ENCODE measurements at regions not wholly inside any gene's neighbourhood (a gene's known extent, or its start where the extent isn't known, plus 50 kb on each side); places are given as distances from the start of the nearest gene placed in this dataset.
A peak's percentile ranks its signal among the peaks of the same experiment; 100 is the strongest.

DNA sequence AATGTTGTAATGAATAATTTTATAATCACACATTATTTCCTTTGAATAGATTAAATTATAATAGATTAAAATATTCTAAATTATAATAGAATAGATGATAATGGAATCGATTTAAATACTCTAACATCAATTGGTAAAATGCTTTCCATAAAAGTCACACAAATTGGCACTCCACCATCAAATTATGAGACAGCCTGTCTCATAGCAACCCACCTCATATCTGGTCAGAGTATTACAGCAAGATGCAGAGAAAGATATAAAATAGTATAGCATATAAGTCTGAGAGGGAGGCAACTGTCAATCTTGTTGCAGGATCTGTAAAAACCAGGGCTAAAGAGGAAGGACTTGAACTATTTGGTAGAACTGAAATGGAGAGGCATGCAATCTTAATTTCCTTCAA is 98.4 kb upstream of the NCKAP5 start:
- Histone ChIP-seq H3K9ac (ENCODE audit: low read length in 2 of 2) (no peak overlapping the region), H3K27me3 (ENCODE audit: control insufficient read depth in 1 of 2, insufficient read depth in 2 of 2, low read length in 2 of 2) (no peaks in the 10 kb centered on the region), H3K4me3 (ENCODE audit: low read length in 2 of 2) (no peak overlapping the region), H3K27ac (ENCODE audit: low read length) (no peak overlapping the region), H3K4me1 (ENCODE audit: control insufficient read depth, insufficient read depth, low read length) (no peaks in the 10 kb centered on the region), H3K36me3 (ENCODE audit: control insufficient read depth in 2 of 2, insufficient read depth in 2 of 2, low read length in 2 of 2) (no peaks in the 10 kb centered on the region), H3K9me3 (ENCODE audit: control insufficient read depth in 2 of 2, low read length in 2 of 2) (peaks cover 2 to 3% of the 10 kb centered on the region in 2 donors)

DNA sequence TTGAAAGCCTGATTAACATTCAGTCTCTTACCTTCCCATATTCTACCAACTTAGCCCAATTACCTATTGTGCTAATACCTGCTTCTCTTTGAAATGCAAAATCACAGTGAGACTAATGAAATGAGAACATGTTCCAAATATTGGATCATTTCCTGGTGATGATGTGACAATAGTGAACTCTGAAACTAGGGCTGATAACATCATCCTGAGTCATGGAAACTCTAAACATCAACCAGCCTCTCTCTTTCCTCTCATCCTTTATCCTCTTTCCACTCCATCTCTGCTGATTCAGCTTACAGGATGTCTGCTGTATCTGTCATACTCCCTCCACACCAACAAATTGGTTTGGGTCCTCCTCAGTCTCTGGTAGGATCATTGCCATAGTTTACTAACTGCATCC is 98.8 kb upstream of the NCKAP5 start:
- H3K4me3 ChIP-seq (ENCODE audit: low read length in 2 of 2) = no peak overlapping the region
- no peak overlapping the region for H3K9ac ChIP-seq (ENCODE audit: low read length in 2 of 2)
- no peak overlapping the region for H3K27ac ChIP-seq (ENCODE audit: low read length)
- peaks cover 2 to 3% of the 10 kb centered on the region in 2 donors for H3K9me3 ChIP-seq (ENCODE audit: control insufficient read depth in 2 of 2, low read length in 2 of 2)
- no peaks in the 10 kb centered on the region for H3K4me1 ChIP-seq (ENCODE audit: control insufficient read depth, insufficient read depth, low read length)
- no peaks in the 10 kb centered on the region for H3K36me3 ChIP-seq (ENCODE audit: control insufficient read depth in 2 of 2, insufficient read depth in 2 of 2, low read length in 2 of 2)
- no peaks in the 10 kb centered on the region for H3K27me3 ChIP-seq (ENCODE audit: control insufficient read depth in 1 of 2, insufficient read depth in 2 of 2, low read length in 2 of 2)

- Histone ChIP-seq H3K27ac (ENCODE audit: low read length) (no peak overlapping the region), H3K27me3 (ENCODE audit: control insufficient read depth in 1 of 2, insufficient read depth in 2 of 2, low read length in 2 of 2) (no peaks in the 10 kb centered on the region), H3K4me3 (ENCODE audit: low read length in 2 of 2) (no peak overlapping the region), H3K4me1 (ENCODE audit: control insufficient read depth, insufficient read depth, low read length) (no peaks in the 10 kb centered on the region), H3K9ac (ENCODE audit: low read length in 2 of 2) (no peak overlapping the region), H3K36me3 (ENCODE audit: control insufficient read depth in 2 of 2, insufficient read depth in 2 of 2, low read length in 2 of 2) (no peaks in the 10 kb centered on the region), H3K9me3 (ENCODE audit: control insufficient read depth in 2 of 2, low read length in 2 of 2) (peaks cover 2 to 3% of the 10 kb centered on the region in 2 donors)
Observed at GRCh38 chr2:133667968-133668367, 99.7 kb upstream of the NCKAP5 start.

DNA sequence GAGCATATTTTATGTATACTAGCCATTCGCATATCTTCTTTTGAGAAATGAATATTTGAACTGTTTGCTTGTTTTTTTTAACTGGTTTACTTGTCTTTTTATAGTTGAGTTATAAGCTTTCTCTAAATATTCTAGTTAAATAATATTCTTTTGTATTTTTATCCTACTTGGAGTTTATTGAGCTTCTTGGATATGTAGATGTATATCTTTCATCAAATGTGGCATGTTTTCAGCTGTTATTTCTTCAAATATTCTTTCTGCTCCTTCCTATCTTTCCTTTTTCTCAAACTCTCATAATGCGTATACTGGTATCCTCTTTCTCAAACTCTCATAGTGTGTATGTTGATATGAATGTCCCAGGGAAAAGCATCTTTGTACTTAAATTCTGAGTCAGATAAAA is 100.3 kb upstream of the NCKAP5 start:
- Histone ChIP-seq H3K4me1 (ENCODE audit: control insufficient read depth, insufficient read depth, low read length) (peaks cover 5% of the 10 kb centered on the region), H3K36me3 (ENCODE audit: control insufficient read depth in 2 of 2, insufficient read depth in 2 of 2, low read length in 2 of 2) (no peaks in the 10 kb centered on the region), H3K9me3 (ENCODE audit: control insufficient read depth in 2 of 2, low read length in 2 of 2) (peaks cover 2 to 3% of the 10 kb centered on the region in 2 donors), H3K4me3 (ENCODE audit: low read length in 2 of 2) (no peak overlapping the region), H3K27me3 (ENCODE audit: control insufficient read depth in 1 of 2, insufficient read depth in 2 of 2, low read length in 2 of 2) (no peaks in the 10 kb centered on the region), H3K27ac (ENCODE audit: low read length) (no peak overlapping the region), H3K9ac (ENCODE audit: low read length in 2 of 2) (no peak overlapping the region)

DNA sequence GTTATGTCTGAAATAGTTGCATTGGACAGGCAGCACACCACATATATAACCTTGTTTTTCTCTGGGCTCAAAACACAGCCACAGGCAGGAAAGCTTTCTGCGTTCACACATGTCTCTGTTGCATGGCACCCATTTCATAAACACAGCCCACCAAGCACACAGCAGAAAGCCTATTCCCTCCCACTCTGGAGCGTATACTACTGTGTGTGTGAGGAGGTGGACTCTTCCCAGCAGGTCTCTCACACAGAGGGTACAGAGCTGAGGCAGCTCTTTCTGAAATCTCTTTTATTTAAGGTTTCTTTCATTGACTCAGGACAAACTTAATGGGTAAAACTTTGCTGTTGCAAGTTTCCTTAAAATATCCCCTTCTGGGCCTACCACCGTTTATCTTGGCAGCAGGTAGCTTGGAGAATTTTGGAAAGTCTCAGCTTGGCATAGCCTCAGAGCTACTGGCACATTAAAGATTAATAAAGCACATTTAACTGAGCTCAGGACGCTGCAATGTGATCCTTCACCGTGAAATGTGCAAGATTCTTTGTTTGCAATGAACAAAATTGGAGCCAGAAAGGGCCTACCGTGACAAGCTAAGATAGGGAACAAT is 105.1 kb upstream of the NCKAP5 start:
- Histone ChIP-seq H3K36me3 (ENCODE audit: control insufficient read depth in 2 of 2, insufficient read depth in 2 of 2, low read length in 2 of 2) (no peaks in the 10 kb centered on the region), H3K9ac (ENCODE audit: low read length in 2 of 2) (no peak overlapping the region), H3K27me3 (ENCODE audit: control insufficient read depth in 1 of 2, insufficient read depth in 2 of 2, low read length in 2 of 2) (no peaks in the 10 kb centered on the region), H3K4me1 (ENCODE audit: control insufficient read depth, insufficient read depth, low read length) (peaks cover 17% of the 10 kb centered on the region), H3K4me3 (ENCODE audit: low read length in 2 of 2) (no peak overlapping the region), H3K9me3 (ENCODE audit: control insufficient read depth in 2 of 2, low read length in 2 of 2) (peaks cover 0 to 3% of the 10 kb centered on the region in 2 donors), H3K27ac (ENCODE audit: low read length) (no peak overlapping the region)

DNA sequence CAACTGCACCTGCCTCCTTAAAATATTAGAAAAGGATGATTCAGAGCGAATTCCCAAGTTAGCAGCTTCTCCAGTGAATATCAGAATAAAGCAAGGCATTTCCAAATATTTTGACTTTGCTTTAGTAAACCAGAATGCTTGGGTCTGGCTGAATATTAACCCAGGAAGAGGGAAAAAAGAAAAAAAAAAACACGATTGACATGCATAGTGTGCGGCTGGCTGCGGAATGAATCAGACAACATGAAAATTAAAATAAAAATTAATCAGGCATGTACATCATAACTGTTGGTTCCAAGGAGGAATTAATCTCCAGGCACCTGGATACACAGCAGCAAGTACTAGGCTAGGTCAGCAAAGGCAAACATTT is 105.8 kb upstream of the NCKAP5 start:
- H3K4me3 ChIP-seq (ENCODE audit: low read length in 2 of 2) = peak overlapping the region; percentile 48 to 69
- no peak overlapping the region for H3K27ac ChIP-seq (ENCODE audit: low read length)
- no peak overlapping the region for H3K9ac ChIP-seq (ENCODE audit: low read length in 2 of 2)

GRCh38 chr2:133674433-133675331 is 106.4 kb upstream of the NCKAP5 start:
- Histone ChIP-seq H3K4me1 (ENCODE audit: control insufficient read depth, insufficient read depth, low read length) (peaks cover 17% of the 10 kb centered on the region), H3K9me3 (ENCODE audit: control insufficient read depth in 2 of 2, low read length in 2 of 2) (no peaks in the 10 kb centered on the region), H3K36me3 (ENCODE audit: control insufficient read depth in 2 of 2, insufficient read depth in 2 of 2, low read length in 2 of 2) (no peaks in the 10 kb centered on the region), H3K27me3 (ENCODE audit: control insufficient read depth in 1 of 2, insufficient read depth in 2 of 2, low read length in 2 of 2) (no peaks in the 10 kb centered on the region), H3K27ac (ENCODE audit: low read length) (no peak overlapping the region), H3K9ac (ENCODE audit: low read length in 2 of 2) (peak overlapping the region in 1 of 2 donors; percentile 14), H3K4me3 (ENCODE audit: low read length in 2 of 2) (peak overlapping the region; percentile 48 to 69)

More for the DNA sequence above, 105.8 kb upstream of the NCKAP5 start:
- Histone ChIP-seq H3K36me3 (ENCODE audit: control insufficient read depth in 2 of 2, insufficient read depth in 2 of 2, low read length in 2 of 2) (no peaks in the 10 kb centered on the region), H3K4me1 (ENCODE audit: control insufficient read depth, insufficient read depth, low read length) (peaks cover 17% of the 10 kb centered on the region), H3K27me3 (ENCODE audit: control insufficient read depth in 1 of 2, insufficient read depth in 2 of 2, low read length in 2 of 2) (no peaks in the 10 kb centered on the region), H3K9me3 (ENCODE audit: control insufficient read depth in 2 of 2, low read length in 2 of 2) (peaks cover 0 to 3% of the 10 kb centered on the region in 2 donors)

DNA sequence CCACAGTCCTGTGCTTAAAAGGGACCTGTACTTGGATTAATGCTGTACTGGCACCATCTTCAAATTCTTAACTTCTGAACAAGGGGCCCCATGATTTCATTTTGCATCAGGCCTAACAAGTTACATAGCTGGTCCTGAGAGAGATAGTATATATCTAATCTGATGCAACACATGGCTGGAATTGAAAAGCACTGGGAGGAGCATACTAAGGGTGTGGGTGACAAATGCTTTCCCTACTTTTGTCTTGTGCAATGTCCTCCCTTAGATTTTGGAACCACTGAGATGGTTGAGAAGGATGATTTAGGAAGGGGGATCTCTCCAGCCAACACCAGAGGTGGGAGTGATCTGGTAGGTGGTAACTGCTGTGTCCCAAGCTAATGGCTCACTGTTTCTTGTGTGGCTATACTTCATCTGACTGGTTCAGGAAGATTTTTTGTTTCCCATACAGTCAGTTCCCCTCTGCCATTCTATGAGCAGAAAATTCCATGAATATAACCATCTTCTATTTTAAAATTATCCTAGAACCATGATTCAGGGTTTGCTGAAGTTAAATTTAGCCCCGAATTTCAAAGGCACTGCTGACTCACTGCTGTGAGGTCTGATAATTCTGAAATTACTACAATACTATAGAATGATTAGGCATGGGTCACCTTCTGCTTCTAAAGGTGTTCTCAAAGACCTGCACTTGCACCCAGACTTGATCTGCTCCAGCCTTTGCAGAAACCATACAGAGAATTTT is 108.3 kb upstream of the NCKAP5 start:
- Histone ChIP-seq H3K36me3 (ENCODE audit: control insufficient read depth in 2 of 2, insufficient read depth in 2 of 2, low read length in 2 of 2) (no peaks in the 10 kb centered on the region), H3K4me1 (ENCODE audit: control insufficient read depth, insufficient read depth, low read length) (peaks cover 17% of the 10 kb centered on the region), H3K9me3 (ENCODE audit: control insufficient read depth in 2 of 2, low read length in 2 of 2) (no peaks in the 10 kb centered on the region), H3K4me3 (ENCODE audit: low read length in 2 of 2) (no peak overlapping the region), H3K27me3 (ENCODE audit: control insufficient read depth in 1 of 2, insufficient read depth in 2 of 2, low read length in 2 of 2) (no peaks in the 10 kb centered on the region), H3K9ac (ENCODE audit: low read length in 2 of 2) (no peak overlapping the region), H3K27ac (ENCODE audit: low read length) (no peak overlapping the region)

- Histone ChIP-seq H3K36me3 (ENCODE audit: control insufficient read depth in 2 of 2, insufficient read depth in 2 of 2, low read length in 2 of 2) (no peaks in the 10 kb centered on the region), H3K4me3 (ENCODE audit: low read length in 2 of 2) (no peak overlapping the region), H3K4me1 (ENCODE audit: control insufficient read depth, insufficient read depth, low read length) (no peaks in the 10 kb centered on the region), H3K9ac (ENCODE audit: low read length in 2 of 2) (no peak overlapping the region), H3K27me3 (ENCODE audit: control insufficient read depth in 1 of 2, insufficient read depth in 2 of 2, low read length in 2 of 2) (no peaks in the 10 kb centered on the region), H3K9me3 (ENCODE audit: control insufficient read depth in 2 of 2, low read length in 2 of 2) (peaks cover 0 to 2% of the 10 kb centered on the region in 2 donors), H3K27ac (ENCODE audit: low read length) (no peak overlapping the region)
Observed at GRCh38 chr2:133680343-133681049, 112.2 kb upstream of the NCKAP5 start.

- no peak overlapping the region for H3K4me3 ChIP-seq (ENCODE audit: low read length in 2 of 2)
- H3K9me3 ChIP-seq (ENCODE audit: control insufficient read depth in 2 of 2, low read length in 2 of 2) = peaks cover 0 to 2% of the 10 kb centered on the region in 2 donors
- no peaks in the 10 kb centered on the region for H3K36me3 ChIP-seq (ENCODE audit: control insufficient read depth in 2 of 2, insufficient read depth in 2 of 2, low read length in 2 of 2)
- H3K4me1 ChIP-seq (ENCODE audit: control insufficient read depth, insufficient read depth, low read length) = no peaks in the 10 kb centered on the region
- no peak overlapping the region for H3K9ac ChIP-seq (ENCODE audit: low read length in 2 of 2)
- no peaks in the 10 kb centered on the region for H3K27me3 ChIP-seq (ENCODE audit: control insufficient read depth in 1 of 2, insufficient read depth in 2 of 2, low read length in 2 of 2)
- no peak overlapping the region for H3K27ac ChIP-seq (ENCODE audit: low read length)
Observed at GRCh38 chr2:133682347-133682746, 114.1 kb upstream of the NCKAP5 start.
